ENCODE measurements at regions not wholly inside any gene's neighbourhood (a gene's known extent, or its start where the extent isn't known, plus 50 kb on each side); places are given as distances from the start of the nearest gene placed in this dataset.

GRCh38 chr5:74243634-74244033, 396.9 kb downstream of the ENC1 start (continued):
- TF ChIP-seq USF2 (IDR thresholded peaks at IDR 0.05; ENCODE audit: low read length) (no peak), HDAC6 (IDR thresholded peaks at IDR 0.05; ENCODE audit: low read depth, low read length) (no peak), TCF12 (IDR thresholded peaks at IDR 0.05; ENCODE audit: low read depth, low read length) (no peak), CBX8 (IDR thresholded peaks at IDR 0.05; ENCODE audit: borderline replicate concordance, low read depth, low read length) (no peak), RBBP5 (IDR thresholded peaks at IDR 0.05; ENCODE audit: borderline replicate concordance, low read depth, low read length) (no peak), SAP30 (IDR thresholded peaks at IDR 0.05; ENCODE audit: insufficient read depth, insufficient replicate concordance, low read length) (no peak), MAFK (IDR thresholded peaks at IDR 0.05; ENCODE audit: low read depth, low read length) (no peak)
